K562 (cell line): ENCODE measurements at regions not wholly inside any gene's neighbourhood (a gene's known extent, or its start where the extent isn't known, plus 50 kb on each side); places are given as distances from the start of the nearest gene placed in this dataset.

Source experiments
- CTCF ChIP-seq, 3 experiments: IDR thresholded peaks in 2 of 3; conservative IDR thresholded peaks in 1 of 3; 2 replicates each; pipeline ENCODE4 v1.5.1; 2011 to 2012; ENCODE audit warnings: low read length in 3 of 3, mild to moderate bottlenecking in 3 of 3, control low read depth in 2 of 3, improper control_type of control experiment in 1 of 3, inconsistent platforms in 1 of 3, low read depth in 1 of 3, mixed read lengths in 1 of 3, moderate library complexity in 1 of 3; ENCODE audit not compliant: insufficient read depth in 2 of 3
- EZH2 ChIP-seq: IDR thresholded peaks from 2 replicates; pipeline ENCODE4 v1.6.1; 2012; ENCODE audit warnings: low read depth, mild to moderate bottlenecking, inconsistent platforms, low read length, borderline replicate concordance
- FOXK1 ChIP-seq: sonication (generic); formaldehyde crosslinking; IDR thresholded peaks from 2 replicates; pipeline ENCODE4 v1.8.0; 2022; ENCODE audit warnings: missing genetic modification reagents, mild to moderate bottlenecking, borderline replicate concordance
- FOXM1 ChIP-seq, 2 experiments: fragments of 450-650 bp in 1 of 2; sonication (generic) in 1 of 2; formaldehyde crosslinking in 1 of 2; IDR thresholded peaks; 2 replicates each; pipeline versions ENCODE4 v1.6.1 to v1.9.0; 2017 to 2022; ENCODE audit warnings: low read depth in 2 of 2, mild to moderate bottlenecking in 2 of 2, missing genetic modification reagents in 1 of 2, moderate library complexity in 1 of 2
- GTF3C2 ChIP-seq: IDR thresholded peaks from 3 replicates; pipeline ENCODE4 v1.6.1; 2011; ENCODE audit warnings: borderline replicate concordance, mild to moderate bottlenecking, moderate library complexity; ENCODE audit not compliant: insufficient read length; ENCODE audit errors: extremely low read depth
- HDGF ChIP-seq: fragments of 450-650 bp; IDR thresholded peaks from 2 replicates; pipeline ENCODE4 v1.6.1; 2016
- KAT7 ChIP-seq: sonication (generic); formaldehyde crosslinking; IDR thresholded peaks from 2 replicates; pipeline ENCODE4 v1.8.0; 2022; ENCODE audit warnings: missing genetic modification reagents, mild to moderate bottlenecking, borderline replicate concordance
- MYNN ChIP-seq, 2 experiments: sonication (generic); formaldehyde crosslinking in 1 of 2; IDR thresholded peaks; 2 replicates each; pipeline versions ENCODE4 v1.5.0 to v1.6.1; 2016 to 2020; ENCODE audit warnings: antibody characterized with exemption in 1 of 2, missing genetic modification reagents in 1 of 2
- TOE1 ChIP-seq, 2 experiments: fragments of 450-650 bp in 1 of 2; sonication (generic) in 1 of 2; formaldehyde crosslinking in 1 of 2; IDR thresholded peaks; 2 replicates each; pipeline versions ENCODE4 v1.7.1 to v1.8.0; 2016 to 2022; ENCODE audit warnings: borderline replicate concordance in 2 of 2, mild to moderate bottlenecking in 2 of 2, antibody characterized with exemption in 1 of 2, inconsistent platforms in 1 of 2, low read depth in 1 of 2, missing genetic modification reagents in 1 of 2, moderate library complexity in 1 of 2
- ZBTB33 ChIP-seq: sonication (generic); formaldehyde crosslinking; IDR thresholded peaks from 2 replicates; pipeline ENCODE4 v1.8.1; 2023; ENCODE audit warnings: mild to moderate bottlenecking, missing genetic modification reagents
- ZBTB49 ChIP-seq: sonication (generic); formaldehyde crosslinking; IDR thresholded peaks from 2 replicates; pipeline ENCODE4 v1.8.0; 2022; ENCODE audit warnings: missing genetic modification reagents, mild to moderate bottlenecking, borderline replicate concordance
- ZFP1 ChIP-seq: fragments of 450-650 bp; formaldehyde crosslinking; IDR thresholded peaks from 2 replicates; pipeline ENCODE4 v1.4.0; 2020; ENCODE audit warnings: mild to moderate bottlenecking, mixed read lengths
- ZNF232 ChIP-seq: sonication (generic); formaldehyde crosslinking; IDR thresholded peaks from 2 replicates; pipeline ENCODE4 v1.8.0; 2022; ENCODE audit warnings: mild to moderate bottlenecking, missing genetic modification reagents
- ZNF274 ChIP-seq: IDR thresholded peaks from 2 replicates; pipeline ENCODE4 v1.6.1; 2011; ENCODE audit warnings: low read depth, mild to moderate bottlenecking, low read length, moderate library complexity, borderline replicate concordance

- TF ChIP-seq ZBTB33 (CRISPR knock-in tag) (no peak), FOXM1 (IDR thresholded peaks at IDR 0.05; ENCODE audit: low read depth) (no peak), FOXM1 (CRISPR knock-in tag; IDR thresholded peaks at IDR 0.05; ENCODE audit: low read depth) (no peak), ZBTB49 (CRISPR knock-in tag) (no peak), ZNF232 (CRISPR knock-in tag) (no peak), HDGF (no peak), TOE1 (IDR thresholded peaks at IDR 0.05; ENCODE audit: borderline replicate concordance) (no peak), TOE1 (CRISPR knock-in tag; IDR thresholded peaks at IDR 0.05; ENCODE audit: borderline replicate concordance, low read depth) (no peak), MYNN (IDR thresholded peaks at IDR 0.05) (no peak), MYNN (CRISPR knock-in tag; IDR thresholded peaks at IDR 0.05) (no peak), EZH2 (no peak), CTCF (IDR thresholded peaks at IDR 0.05 in 2 of 3, conservative IDR thresholded peaks at IDR 0.05 in 1 of 3; ENCODE audit: insufficient read depth in 2 of 3, low read depth in 1 of 3, low read length in 3 of 3) (no peak), GTF3C2 (no peak), ZNF274 (no peak), ZFP1 (CRISPR knock-in tag) (no peak), FOXK1 (no peak), KAT7 (CRISPR knock-in tag) (no peak)
Observed at GRCh38 chr18:43994381-43994780, 686.3 kb upstream of the SETBP1 start.
